ENCODE measurements at regions not wholly inside any gene's neighbourhood (a gene's known extent, or its start where the extent isn't known, plus 50 kb on each side); places are given as distances from the start of the nearest gene placed in this dataset.

- DNase-seq (ENCODE audit: low read depth, low spot score) (no peak), ATAC-seq (peak; percentile 79)
- Histone ChIP-seq H3K4me3 (ENCODE audit: low read depth in 2 of 2, low read length in 2 of 2) (peak overlapping the region in 1 of 2 experiments; percentile 17; a peak in 1 of 4 replicates), H3K4me1 (ENCODE audit: control insufficient read depth, insufficient read depth, low read length) (no peaks in the 10 kb centered on the region), H3K27ac (ENCODE audit: low read length) (no peak overlapping the region), H3K36me3 (ENCODE audit: control insufficient read depth, insufficient read depth, low read length) (no peaks in the 10 kb centered on the region), H3K27me3 (ENCODE audit: control insufficient read depth, insufficient read depth, low read length) (no peaks in the 10 kb centered on the region), H3K9me3 (ENCODE audit: control insufficient read depth, insufficient read depth, low read depth, low read length) (peaks cover 6% of the 10 kb centered on the region; the same call in 1 of the 2 replicates)
- no TSS peak for BruUV-seq (replicated peaks)
- intact Hi-C loops (cut with micrococcal nuclease; ENCODE audit: unreplicated experiment) (no loop called here), in situ Hi-C loops (cut with HindIII; ENCODE audit: low pct_unique_long_range_greater_than_20kb, low sequenced_read_pairs) (no loop called here)
- TF ChIP-seq CTCF (IDR thresholded peaks at IDR 0.05): peak; percentile 75
- TF ChIP-seq REST (IDR thresholded peaks at IDR 0.05; ENCODE audit: insufficient read depth in 1 of 2, low read depth in 2 of 2, low read length in 1 of 2): no peak
- POLR2A ChIA-PET: no interaction called here
- CTCF ChIA-PET: no interaction called here
Observed at GRCh38 chr2:142180820-142181533, 50.2 kb upstream of the LRP1B start.
